ENCODE measurements at regions not wholly inside any gene's neighbourhood (a gene's known extent, or its start where the extent isn't known, plus 50 kb on each side); places are given as distances from the start of the nearest gene placed in this dataset.

DNA sequence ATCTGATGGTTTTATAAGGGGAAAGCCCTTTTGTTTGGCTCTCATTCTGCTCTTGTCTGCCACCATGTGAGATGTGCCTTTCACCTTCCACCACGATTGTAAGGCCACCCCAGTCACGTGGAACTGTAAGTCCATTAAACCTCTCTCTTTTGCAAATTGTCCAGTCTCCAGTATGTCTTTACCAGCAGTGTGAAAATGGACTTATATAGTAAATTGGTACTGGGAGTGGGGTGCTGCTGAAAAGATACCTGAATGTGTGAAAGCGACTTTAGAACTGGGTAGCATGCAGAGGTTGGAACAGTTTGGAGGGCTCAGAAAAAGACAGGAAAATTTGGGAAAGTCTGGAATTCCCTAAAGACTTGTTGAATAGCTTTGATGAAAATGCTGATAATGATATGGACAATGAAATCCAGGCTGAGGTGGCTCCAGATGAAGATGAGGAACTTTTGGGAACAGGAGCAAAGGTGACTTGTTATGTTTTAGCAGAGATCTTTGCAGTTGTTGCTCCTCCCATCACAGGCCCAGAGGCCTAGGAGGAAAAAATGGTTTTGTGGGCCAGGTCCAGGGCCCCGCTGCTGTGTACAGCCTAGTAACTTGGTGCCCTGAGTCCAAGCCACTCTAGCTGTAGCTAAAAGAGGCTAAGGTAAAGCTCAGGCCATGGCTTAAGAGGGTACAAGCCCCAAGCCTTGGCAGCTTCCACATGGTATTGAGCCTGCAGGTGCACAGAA, 275.7 kb upstream of the NPSR1 start:
- TF ChIP-seq CTCF (conservative IDR thresholded peaks at IDR 0.05; ENCODE audit: low read length): no peak
- no peak for TF ChIP-seq EZH2phosphoT487 (IDR thresholded peaks at IDR 0.05; ENCODE audit: borderline replicate concordance)

All from Loucy (cell line).